IMR-90 (cell line): ENCODE measurements at regions not wholly inside any gene's neighbourhood (a gene's known extent, or its start where the extent isn't known, plus 50 kb on each side); places are given as distances from the start of the nearest gene placed in this dataset.

Experiments used
- ATAC-seq: fragments of 200-7000 bp; cut with Tn5 transposase; 2 replicates; pipeline ENCODE4 v1.9.1; 2020; ENCODE audit warnings: low read depth, mild to moderate bottlenecking, moderate library complexity
- BruUV-seq: library from RNA; stranded (reverse); fragments of 400-500 nt; replicated peaks from 2 replicates; lab custom pipeline; 2021; lab: Mats Ljungman, UMichigan
- CTCF ChIA-PET: fragments of 300-600 bp; formaldehyde crosslinking; extraction: SDS; loops from one replicate; lab custom pipeline; 2021; ENCODE audit warnings: antibody characterized with exemption; lab: Yijun Ruan, JAX
- POLR2A ChIA-PET: fragments of 300-600 bp; sonication (Branson Sonifier 250); formaldehyde crosslinking; loops from one replicate; lab custom pipeline; 2022; ENCODE audit warnings: antibody characterized with exemption; ENCODE audit not compliant: unreplicated experiment; lab: Charles Lee
- DNase-seq: peaks from one replicate; pipeline ENCODE4 v3.0.0; 2013
- H2AFZ ChIP-seq: replicated peaks from 2 replicates; pipeline ENCODE3; 2013; ENCODE audit warnings: low read length, mild to moderate bottlenecking; ENCODE audit not compliant: poor library complexity
- H2AK5ac ChIP-seq: 2 replicates; pipeline ENCODE4 v1.6.1; 2013; ENCODE audit warnings: low read depth, low read length, inconsistent platforms
- H2AK9ac ChIP-seq: replicated peaks from 2 replicates; pipeline ENCODE3; 2013; ENCODE audit warnings: mild to moderate bottlenecking, low read depth, low read length, moderate library complexity; ENCODE audit not compliant: poor library complexity
- H2BK120ac ChIP-seq: 2 replicates; pipeline ENCODE4 v1.6.1; 2013; ENCODE audit warnings: low read depth, low read length, inconsistent platforms
- H2BK15ac ChIP-seq: 3 replicates; pipeline ENCODE4 v1.6.1; 2013; ENCODE audit warnings: low read depth, low read length, inconsistent platforms
- H2BK20ac ChIP-seq: 2 replicates; pipeline ENCODE4 v1.6.1; 2013; ENCODE audit warnings: low read depth, mild to moderate bottlenecking, inconsistent platforms, low read length, moderate library complexity
- H2BK5ac ChIP-seq: 2 replicates; pipeline ENCODE4 v1.6.1; 2013; ENCODE audit warnings: mild to moderate bottlenecking, low read depth, low read length, inconsistent platforms; ENCODE audit not compliant: poor library complexity, severe bottlenecking
- H3K14ac ChIP-seq: replicated peaks from 2 replicates; pipeline ENCODE4 v1.6.1; 2013; ENCODE audit warnings: low read depth, low read length, inconsistent platforms
- H3K18ac ChIP-seq: 2 replicates; pipeline ENCODE4 v1.6.1; 2013; ENCODE audit warnings: low read depth, low read length, control low read depth
- H3K23ac ChIP-seq: 2 replicates; pipeline ENCODE4 v1.6.1; 2013; ENCODE audit warnings: low read depth, low read length, inconsistent platforms
- H3K27ac ChIP-seq: 2 replicates; pipeline ENCODE4 v1.5.1; 2013; ENCODE audit warnings: mild to moderate bottlenecking, control low read depth, low read length; ENCODE audit not compliant: insufficient read depth
- H3K27me3 ChIP-seq: 2 replicates; pipeline ENCODE4 v1.6.1; 2013; ENCODE audit warnings: low read length; ENCODE audit not compliant: control insufficient read depth, insufficient read depth
- H3K36me3 ChIP-seq: 2 replicates; pipeline ENCODE4 v1.6.1; 2013; ENCODE audit warnings: low read length, mixed read lengths; ENCODE audit not compliant: control insufficient read depth, insufficient read depth
- H3K4ac ChIP-seq: 2 replicates; pipeline ENCODE4 v1.6.1; 2013; ENCODE audit warnings: low read depth, low read length, inconsistent platforms
- H3K4me1 ChIP-seq: 2 replicates; pipeline ENCODE4 v1.6.1; 2013; ENCODE audit warnings: low read length, mixed read lengths; ENCODE audit not compliant: control insufficient read depth, insufficient read depth
- H3K4me2 ChIP-seq: 2 replicates; pipeline ENCODE4 v1.6.1; 2013; ENCODE audit warnings: low read depth, mild to moderate bottlenecking, control low read depth, low read length, moderate library complexity
- H3K4me3 ChIP-seq: 2 replicates; pipeline ENCODE4 v1.5.1; 2013; ENCODE audit warnings: low read depth, mild to moderate bottlenecking, control low read depth, low read length, moderate library complexity; ENCODE audit not compliant: insufficient read depth
- H3K56ac ChIP-seq: 2 replicates; pipeline ENCODE4 v1.6.1; 2013; ENCODE audit warnings: low read length, inconsistent platforms; ENCODE audit not compliant: insufficient read depth; ENCODE audit errors: extremely low read depth
- H3K79me1 ChIP-seq, 2 experiments: 2 replicates each; pipeline ENCODE4 v1.6.1; 2013; ENCODE audit warnings: low read length in 2 of 2, inconsistent platforms in 1 of 2, low read depth in 1 of 2
- H3K9ac ChIP-seq: 2 replicates; pipeline ENCODE4 v1.6.1; 2013; ENCODE audit warnings: low read depth, low read length, control low read depth
- H3K9me1 ChIP-seq: 2 replicates; pipeline ENCODE4 v1.6.1; 2013; ENCODE audit warnings: low read length, inconsistent platforms; ENCODE audit not compliant: insufficient read depth
- H3K9me3 ChIP-seq: 2 replicates; pipeline ENCODE4 v1.6.1; 2013; ENCODE audit warnings: low read length; ENCODE audit not compliant: control insufficient read depth, insufficient read depth
- H4K20me1 ChIP-seq: 2 replicates; pipeline ENCODE4 v1.6.1; 2013; ENCODE audit warnings: low read length, inconsistent platforms; ENCODE audit not compliant: insufficient read depth
- H4K5ac ChIP-seq: 2 replicates; pipeline ENCODE4 v1.6.1; 2013; ENCODE audit warnings: mild to moderate bottlenecking, low read depth, low read length, control low read depth
- H4K8ac ChIP-seq, 2 experiments: 2 replicates each; pipeline ENCODE4 v1.6.1; 2013; ENCODE audit warnings: low read depth in 2 of 2, low read length in 2 of 2, control low read depth in 1 of 2, inconsistent platforms in 1 of 2
- H4K91ac ChIP-seq: 2 replicates; pipeline ENCODE4 v1.6.1; 2013; ENCODE audit warnings: low read depth, low read length, inconsistent platforms; ENCODE audit not compliant: insufficient read depth
- BHLHE40 ChIP-seq: fragments of 150-350 bp; IDR thresholded peaks from 2 replicates; pipeline ENCODE4 v1.6.1; 2016; ENCODE audit warnings: mild to moderate bottlenecking, low read depth, low read length
- CHD1 ChIP-seq: IDR thresholded peaks from 2 replicates; pipeline ENCODE4 v1.6.1; 2012; ENCODE audit warnings: low read depth, low read length, improper control_type of control experiment
- FOS ChIP-seq: fragments of 150-350 bp; IDR thresholded peaks from 2 replicates; pipeline ENCODE4 v1.6.1; 2016; ENCODE audit warnings: low read depth, low read length
- MAFK ChIP-seq: IDR thresholded peaks from 2 replicates; pipeline ENCODE4 v1.6.1; 2012; ENCODE audit warnings: low read depth, low read length, improper control_type of control experiment
- NFE2L2 ChIP-seq: fragments of 150-350 bp; IDR thresholded peaks from 2 replicates; pipeline ENCODE4 v1.6.1; 2016; ENCODE audit warnings: low read depth, mild to moderate bottlenecking, low read length
- POLR2A ChIP-seq: IDR thresholded peaks from 2 replicates; pipeline ENCODE4 v1.6.1; 2012; ENCODE audit warnings: mild to moderate bottlenecking, low read depth, low read length
- RAD21 ChIP-seq: IDR thresholded peaks from 2 replicates; pipeline ENCODE4 v1.6.1; 2012; ENCODE audit warnings: low read length, improper control_type of control experiment
- RCOR1 ChIP-seq: IDR thresholded peaks from 2 replicates; pipeline ENCODE4 v1.6.1; 2012; ENCODE audit warnings: mild to moderate bottlenecking, low read length, improper control_type of control experiment; ENCODE audit not compliant: insufficient replicate concordance
- WGBS, 2 experiments: methylation state at CpG; one replicate each; pipeline versions ENCODE4 v1.1.5 to v1.1.7; 2013; ENCODE audit warnings: missing lambda C conversion rate in 2 of 2; ENCODE audit not compliant: insufficient read length in 1 of 2; ENCODE audit errors: extremely low coverage in 2 of 2; 5-methylcytosine and 5-hydroxymethylcytosine counted together
- dilution Hi-C: fragments of 300-500 bp; cut with HindIII; formaldehyde crosslinking; loops from one replicate; pipeline ENCODE4 v1.14.3; 2018; ENCODE audit warnings: low sequenced_read_pairs; ENCODE audit not compliant: unreplicated experiment
- in situ Hi-C: fragments of 300-500 bp; cut with MboI; formaldehyde crosslinking; loops from 3 replicates; pipeline ENCODE4 v1.14.3; 2019; ENCODE audit warnings: low sequenced_read_pairs, inconsistent platforms, mixed read lengths
- intact Hi-C: fragments of 100-400 bp; cut with micrococcal nuclease; formaldehyde crosslinking; loops from 2 replicates; pipeline ENCODE4 v1.10.0; 2022
- TF ChIP-seq, protein P1 (sequence below): fragments of 150-350 bp; IDR thresholded peaks from 2 replicates; pipeline ENCODE4 v1.6.1; 2017; ENCODE audit warnings: mild to moderate bottlenecking, antibody characterized with exemption, low read length, low read depth

DNA sequence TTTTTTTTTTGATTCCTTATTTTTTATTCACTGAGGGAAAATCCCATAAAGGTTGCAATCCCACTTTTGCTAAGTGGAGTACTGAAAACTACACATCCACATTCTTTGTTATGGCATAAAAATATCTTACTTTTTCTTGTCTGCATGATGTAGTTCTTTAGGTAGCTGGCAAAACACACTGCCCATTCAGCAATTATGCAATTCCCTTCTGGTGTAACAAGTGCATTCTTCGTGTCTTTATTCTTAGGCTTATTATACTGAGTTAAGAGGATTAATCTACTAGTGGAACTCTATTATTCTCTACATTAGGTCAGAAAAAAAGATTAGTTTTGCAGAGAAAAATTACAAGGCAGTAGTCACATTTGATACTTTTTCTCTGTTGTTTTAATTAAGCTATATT is 403.8 kb upstream of the GBE1 start:
- no peak overlapping the region for H2BK15ac ChIP-seq
- no peak overlapping the region for H3K9ac ChIP-seq
- H2AFZ ChIP-seq: no peak overlapping the region
- H2BK20ac ChIP-seq: no peak overlapping the region
- dilution Hi-C loops: no loop called here
- no peak overlapping the region for H3K23ac ChIP-seq
- no peak overlapping the region for H4K91ac ChIP-seq
- intact Hi-C loops: no loop called here
- no peak overlapping the region for H4K5ac ChIP-seq
- H4K8ac ChIP-seq: no peak overlapping the region
- no peak for TF ChIP-seq RCOR1
- TF ChIP-seq MAFK: no peak
- TF ChIP-seq FOS: no peak
- TF ChIP-seq POLR2A: no peak
- no peak for TF ChIP-seq RAD21
- no peak for TF ChIP-seq BHLHE40
- TF ChIP-seq, protein P1, sequence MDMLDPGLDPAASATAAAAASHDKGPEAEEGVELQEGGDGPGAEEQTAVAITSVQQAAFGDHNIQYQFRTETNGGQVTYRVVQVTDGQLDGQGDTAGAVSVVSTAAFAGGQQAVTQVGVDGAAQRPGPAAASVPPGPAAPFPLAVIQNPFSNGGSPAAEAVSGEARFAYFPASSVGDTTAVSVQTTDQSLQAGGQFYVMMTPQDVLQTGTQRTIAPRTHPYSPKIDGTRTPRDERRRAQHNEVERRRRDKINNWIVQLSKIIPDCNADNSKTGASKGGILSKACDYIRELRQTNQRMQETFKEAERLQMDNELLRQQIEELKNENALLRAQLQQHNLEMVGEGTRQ: no peak
- TF ChIP-seq NFE2L2: no peak
- TF ChIP-seq CHD1: no peak
- H3K14ac ChIP-seq: no peak overlapping the region
- H3K9me1 ChIP-seq: no peaks in the 10 kb centered on the region
- no peak overlapping the region for H3K18ac ChIP-seq
- H3K27me3 ChIP-seq: no peaks in the 10 kb centered on the region
- H3K4ac ChIP-seq: no peak overlapping the region
- no peak overlapping the region for H2BK5ac ChIP-seq
- no peaks in the 10 kb centered on the region; the same call in 1 of the 2 replicates for H3K9me3 ChIP-seq
- H3K36me3 ChIP-seq: no peaks in the 10 kb centered on the region
- no peak overlapping the region for H3K27ac ChIP-seq
- H2BK120ac ChIP-seq: no peak overlapping the region
- no peak overlapping the region for H2AK9ac ChIP-seq
- no peak overlapping the region for H3K4me3 ChIP-seq
- no peak for DNase-seq
- ChIA-PET CTCF (interaction anchor here (0.8 kb wide), 1 partner anchor 8 kb away, joined by 3 read pairs; no protein-coding TSS in a partner anchor), POLR2A (no interaction called here)
- H3K56ac ChIP-seq: no peak overlapping the region
- H3K4me2 ChIP-seq: no peak overlapping the region
- no TSS peak for BruUV-seq
- H3K79me1 ChIP-seq: no peaks in the 10 kb centered on the region
- WGBS, 2 experiments: no CpG with 5 or more reads among the region's 1 CpG
- ATAC-seq: no peak
- H2AK5ac ChIP-seq: no peak overlapping the region
- H4K20me1 ChIP-seq: no peaks in the 10 kb centered on the region
- in situ Hi-C loops: no loop called here
- H3K4me1 ChIP-seq: no peaks in the 10 kb centered on the region
